ENCODE measurements at regions not wholly inside any gene's neighbourhood (a gene's known extent, or its start where the extent isn't known, plus 50 kb on each side); places are given as distances from the start of the nearest gene placed in this dataset.
"Not testable (repeated sequence)": the region's sequence is repeated elsewhere in the genome, so short reads cannot be mapped to it uniquely, and the experiment has no call there.

GRCh38 chr1:120649730-120650129 lies 74.0 kb upstream of the NBPF26 start:
- H3K9me3 Mint-ChIP-seq; intact Hi-C loops (cut with micrococcal nuclease); H3K27me3 Mint-ChIP-seq; H3K36me3 Mint-ChIP-seq (ENCODE audit: low read depth); H3K27ac Mint-ChIP-seq; H3K4me1 Mint-ChIP-seq (ENCODE audit: low read depth); H3K4me3 Mint-ChIP-seq: not testable (repeated sequence)

- H3K9me3 Mint-ChIP-seq; H3K4me3 Mint-ChIP-seq; H3K27me3 Mint-ChIP-seq; intact Hi-C loops (cut with micrococcal nuclease); H3K27ac Mint-ChIP-seq; H3K36me3 Mint-ChIP-seq (ENCODE audit: low read depth); H3K4me1 Mint-ChIP-seq (ENCODE audit: low read depth): not testable (repeated sequence)
Measured at GRCh38 chr1:120654114-120654513, 69.6 kb upstream of the NBPF26 start.

GRCh38 chr1:120655394-120655793 lies 68.4 kb upstream of the NBPF26 start:
- H3K36me3 Mint-ChIP-seq (ENCODE audit: low read depth); H3K4me1 Mint-ChIP-seq (ENCODE audit: low read depth); H3K9me3 Mint-ChIP-seq; H3K4me3 Mint-ChIP-seq; H3K27me3 Mint-ChIP-seq; H3K27ac Mint-ChIP-seq; intact Hi-C loops (cut with micrococcal nuclease): not testable (repeated sequence)

- H3K27ac Mint-ChIP-seq; H3K4me1 Mint-ChIP-seq (ENCODE audit: low read depth); H3K27me3 Mint-ChIP-seq; intact Hi-C loops (cut with micrococcal nuclease); H3K4me3 Mint-ChIP-seq; H3K36me3 Mint-ChIP-seq (ENCODE audit: low read depth); H3K9me3 Mint-ChIP-seq: not testable (repeated sequence)
Measured at GRCh38 chr1:120656116-120656515, 67.6 kb upstream of the NBPF26 start.

- H3K27ac Mint-ChIP-seq; H3K27me3 Mint-ChIP-seq; H3K36me3 Mint-ChIP-seq (ENCODE audit: low read depth); H3K9me3 Mint-ChIP-seq; H3K4me3 Mint-ChIP-seq; H3K4me1 Mint-ChIP-seq (ENCODE audit: low read depth); intact Hi-C loops (cut with micrococcal nuclease): not testable (repeated sequence)
Measured at GRCh38 chr1:120657804-120658203, 65.9 kb upstream of the NBPF26 start.

- intact Hi-C loops (cut with micrococcal nuclease); H3K4me3 Mint-ChIP-seq; H3K36me3 Mint-ChIP-seq (ENCODE audit: low read depth); H3K9me3 Mint-ChIP-seq; H3K4me1 Mint-ChIP-seq (ENCODE audit: low read depth); H3K27ac Mint-ChIP-seq; H3K27me3 Mint-ChIP-seq: not testable (repeated sequence)
Measured at GRCh38 chr1:120658622-120659021, 65.1 kb upstream of the NBPF26 start.

GRCh38 chr1:120659133-120659532 lies 64.6 kb upstream of the NBPF26 start:
- H3K4me3 Mint-ChIP-seq; H3K27me3 Mint-ChIP-seq; H3K4me1 Mint-ChIP-seq (ENCODE audit: low read depth); H3K9me3 Mint-ChIP-seq; intact Hi-C loops (cut with micrococcal nuclease); H3K27ac Mint-ChIP-seq; H3K36me3 Mint-ChIP-seq (ENCODE audit: low read depth): not testable (repeated sequence)

GRCh38 chr1:120664376-120665249 lies 59.1 kb upstream of the NBPF26 start:
- H3K9me3 Mint-ChIP-seq; intact Hi-C loops (cut with micrococcal nuclease); H3K36me3 Mint-ChIP-seq (ENCODE audit: low read depth); H3K4me1 Mint-ChIP-seq (ENCODE audit: low read depth); H3K27me3 Mint-ChIP-seq: not testable (repeated sequence)
- Mint-ChIP-seq H3K4me3 (peak overlapping the region; percentile 85), H3K27ac (peak overlapping the region; percentile 64)

- Mint-ChIP-seq H3K4me3 (peak overlapping the region; percentile 85), H3K27ac (peak overlapping the region; percentile 64)
- intact Hi-C loops (cut with micrococcal nuclease); H3K36me3 Mint-ChIP-seq (ENCODE audit: low read depth); H3K4me1 Mint-ChIP-seq (ENCODE audit: low read depth); H3K27me3 Mint-ChIP-seq; H3K9me3 Mint-ChIP-seq: not testable (repeated sequence)
Measured at GRCh38 chr1:120665250-120665577, 58.5 kb upstream of the NBPF26 start.

- H3K27ac Mint-ChIP-seq; H3K4me3 Mint-ChIP-seq; H3K36me3 Mint-ChIP-seq (ENCODE audit: low read depth); H3K9me3 Mint-ChIP-seq; intact Hi-C loops (cut with micrococcal nuclease); H3K27me3 Mint-ChIP-seq; H3K4me1 Mint-ChIP-seq (ENCODE audit: low read depth): not testable (repeated sequence)
Measured at GRCh38 chr1:120668187-120668586, 55.6 kb upstream of the NBPF26 start.

Measured in dendritic cell treated with granulocyte-macrophage colony-stimulating factor and Interleukin-4, amounts not matched to agents 40 ng/mL and 50 ng/mL, for 4 days (primary cell).